ENCODE measurements at regions not wholly inside any gene's neighbourhood (a gene's known extent, or its start where the extent isn't known, plus 50 kb on each side); places are given as distances from the start of the nearest gene placed in this dataset.

DNA sequence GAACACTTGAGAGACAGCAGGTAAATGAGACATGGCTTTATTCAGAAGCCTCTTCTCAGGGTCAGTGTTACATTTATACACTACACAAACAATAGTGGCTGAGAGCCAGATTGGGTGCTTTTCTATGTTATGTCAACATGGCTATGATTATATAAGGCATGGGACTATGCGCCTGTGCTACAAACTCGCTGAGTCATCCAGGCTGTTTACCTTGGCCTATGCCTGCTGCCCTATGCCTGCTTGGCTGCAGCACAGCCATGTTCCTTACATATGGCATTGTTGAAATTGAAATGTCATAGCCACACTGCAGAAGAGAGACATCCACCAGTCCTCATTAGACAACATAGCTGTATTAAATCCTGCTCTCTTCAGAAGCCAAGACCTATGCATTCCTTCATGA, 236.3 kb upstream of the NWD2 start:
- DNase-seq (ENCODE audit: low read depth in 6 of 9, low spot score in 9 of 9): no peak
- Histone ChIP-seq H3K4me1 (ENCODE audit: control insufficient read depth in 2 of 2, insufficient read depth in 2 of 2, low read length in 2 of 2) (no peaks in the 10 kb centered on the region), H3K4me3 (ENCODE audit: low read length in 2 of 2) (no peak overlapping the region), H3K9me3 (ENCODE audit: control insufficient read depth in 2 of 2, insufficient read depth in 1 of 2, low read length in 1 of 2) (peaks cover 0 to 9% of the 10 kb centered on the region in 2 donors), H3K27me3 (ENCODE audit: control insufficient read depth in 2 of 2, insufficient read depth in 1 of 2, low read length in 1 of 2) (no peaks in the 10 kb centered on the region), H3K36me3 (ENCODE audit: control insufficient read depth in 2 of 2, insufficient read depth in 2 of 2, low read length in 1 of 2) (no peaks in the 10 kb centered on the region), H3K27ac (ENCODE audit: low read depth in 1 of 2, low read length in 1 of 2) (no peak overlapping the region)
- WGBS: 67% methylated on average over 2 of the region's 2 CpGs

DNA sequence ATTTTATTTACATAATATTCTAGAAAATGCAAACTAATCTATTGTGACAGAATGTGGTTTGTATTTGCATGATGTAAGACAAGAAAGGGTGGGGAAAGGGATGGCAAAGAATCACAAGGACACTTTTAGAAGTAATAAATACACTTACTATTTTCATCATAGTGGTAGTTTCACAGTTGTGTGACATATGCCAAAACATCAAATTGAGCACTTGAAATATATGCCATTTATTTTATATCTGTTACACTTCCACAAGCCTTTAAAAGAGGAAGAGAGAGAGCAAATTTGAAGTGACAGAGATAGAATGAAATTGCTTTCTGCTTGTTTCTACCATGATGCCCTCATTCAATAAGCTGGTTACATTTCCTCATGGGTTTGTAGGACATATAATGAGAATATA, 230.0 kb upstream of the NWD2 start:
- no peak for DNase-seq (ENCODE audit: low read depth in 6 of 9, low spot score in 9 of 9)
- no peak overlapping the region for H3K27ac ChIP-seq (ENCODE audit: low read depth in 1 of 2, low read length in 1 of 2)
- H3K36me3 ChIP-seq (ENCODE audit: control insufficient read depth in 2 of 2, insufficient read depth in 2 of 2, low read length in 1 of 2): no peaks in the 10 kb centered on the region
- H3K27me3 ChIP-seq (ENCODE audit: control insufficient read depth in 2 of 2, insufficient read depth in 1 of 2, low read length in 1 of 2): no peaks in the 10 kb centered on the region
- H3K4me3 ChIP-seq (ENCODE audit: low read length in 2 of 2): no peak overlapping the region
- no peaks in the 10 kb centered on the region for H3K4me1 ChIP-seq (ENCODE audit: control insufficient read depth in 2 of 2, insufficient read depth in 2 of 2, low read length in 2 of 2)
- H3K9me3 ChIP-seq (ENCODE audit: control insufficient read depth in 2 of 2, insufficient read depth in 1 of 2, low read length in 1 of 2): no peaks in the 10 kb centered on the region

DNA sequence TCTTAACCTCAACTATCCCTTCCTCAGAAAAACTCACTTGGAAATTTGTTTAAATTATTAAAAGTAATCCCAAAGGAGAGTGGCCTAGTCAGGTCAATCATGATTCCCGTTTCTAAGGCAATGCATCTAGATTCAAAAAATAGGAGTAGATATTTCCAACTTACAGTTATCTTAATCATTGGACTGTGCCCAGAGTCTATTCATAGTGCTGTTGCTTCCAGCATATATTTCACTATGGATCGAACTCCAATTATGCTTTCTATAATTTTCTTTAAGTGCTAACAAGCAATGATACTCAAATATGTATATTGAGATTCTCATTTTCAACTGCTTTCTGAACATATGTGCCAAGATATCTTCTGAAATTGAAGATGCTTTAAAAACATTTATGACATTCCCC, 229.2 kb upstream of the NWD2 start:
- Histone ChIP-seq H3K36me3 (ENCODE audit: control insufficient read depth in 2 of 2, insufficient read depth in 2 of 2, low read length in 1 of 2) (no peaks in the 10 kb centered on the region), H3K9me3 (ENCODE audit: control insufficient read depth in 2 of 2, insufficient read depth in 1 of 2, low read length in 1 of 2) (no peaks in the 10 kb centered on the region), H3K27ac (ENCODE audit: low read depth in 1 of 2, low read length in 1 of 2) (no peak overlapping the region), H3K4me3 (ENCODE audit: low read length in 2 of 2) (no peak overlapping the region), H3K27me3 (ENCODE audit: control insufficient read depth in 2 of 2, insufficient read depth in 1 of 2, low read length in 1 of 2) (no peaks in the 10 kb centered on the region), H3K4me1 (ENCODE audit: control insufficient read depth in 2 of 2, insufficient read depth in 2 of 2, low read length in 2 of 2) (no peaks in the 10 kb centered on the region)
- 91% methylated on average over 2 of the region's 2 CpGs for WGBS
- DNase-seq (ENCODE audit: low read depth in 6 of 9, low spot score in 9 of 9): no peak

DNA sequence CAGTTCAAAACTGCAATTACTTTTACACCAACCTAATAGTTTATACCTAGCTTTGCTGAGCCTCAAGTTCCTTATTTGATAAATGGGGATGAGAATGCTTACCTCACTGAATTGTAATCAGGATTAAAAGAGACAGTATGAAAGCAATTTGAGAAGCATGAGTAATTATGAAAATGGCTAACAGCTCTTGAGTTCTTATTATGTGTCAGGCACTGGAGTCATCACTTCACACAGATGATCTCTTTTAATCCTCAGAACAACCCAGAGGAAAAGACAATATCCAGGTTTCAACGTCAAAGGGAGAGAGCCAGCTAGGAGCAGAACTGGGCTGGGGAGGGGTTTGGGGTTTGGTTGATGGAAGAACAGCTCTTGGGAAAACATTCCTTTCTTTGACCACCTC, 221.0 kb upstream of the NWD2 start:
- no peak for DNase-seq (ENCODE audit: low read depth in 6 of 9, low spot score in 9 of 9)
- H3K36me3 ChIP-seq (ENCODE audit: control insufficient read depth in 2 of 2, insufficient read depth in 2 of 2, low read length in 1 of 2): no peaks in the 10 kb centered on the region
- WGBS: 89% methylated on average over 1 of the region's 1 CpG
- H3K4me1 ChIP-seq (ENCODE audit: control insufficient read depth in 2 of 2, insufficient read depth in 2 of 2, low read length in 2 of 2): no peaks in the 10 kb centered on the region
- H3K27ac ChIP-seq (ENCODE audit: low read depth in 1 of 2, low read length in 1 of 2): no peak overlapping the region
- H3K27me3 ChIP-seq (ENCODE audit: control insufficient read depth in 2 of 2, insufficient read depth in 1 of 2, low read length in 1 of 2): no peaks in the 10 kb centered on the region
- no peak overlapping the region for H3K4me3 ChIP-seq (ENCODE audit: low read length in 2 of 2)
- H3K9me3 ChIP-seq (ENCODE audit: control insufficient read depth in 2 of 2, insufficient read depth in 1 of 2, low read length in 1 of 2): no peaks in the 10 kb centered on the region

DNA sequence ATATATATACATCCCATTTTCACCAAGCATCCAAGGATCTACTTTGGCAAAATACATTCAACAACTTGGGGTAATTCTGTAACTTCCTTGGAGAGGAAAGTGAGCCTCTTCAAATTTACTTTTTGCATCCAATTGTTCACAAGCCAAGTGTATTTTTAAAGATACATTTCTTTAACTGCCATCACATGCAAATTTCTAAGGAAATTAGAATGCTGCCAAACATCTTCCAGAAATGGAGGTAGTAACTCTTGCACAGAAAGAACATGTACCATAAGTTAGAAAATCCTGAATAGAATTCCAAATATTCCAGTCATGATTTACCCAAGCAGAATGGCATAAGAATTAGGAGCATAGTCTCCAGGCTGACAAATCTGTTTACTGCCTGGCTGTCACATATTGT, 220.5 kb upstream of the NWD2 start:
- no peaks in the 10 kb centered on the region for H3K9me3 ChIP-seq (ENCODE audit: control insufficient read depth in 2 of 2, insufficient read depth in 1 of 2, low read length in 1 of 2)
- no peak overlapping the region for H3K27ac ChIP-seq (ENCODE audit: low read depth in 1 of 2, low read length in 1 of 2)
- H3K4me1 ChIP-seq (ENCODE audit: control insufficient read depth in 2 of 2, insufficient read depth in 2 of 2, low read length in 2 of 2): no peaks in the 10 kb centered on the region
- no peak for DNase-seq (ENCODE audit: low read depth in 6 of 9, low spot score in 9 of 9)
- H3K36me3 ChIP-seq (ENCODE audit: control insufficient read depth in 2 of 2, insufficient read depth in 2 of 2, low read length in 1 of 2): no peaks in the 10 kb centered on the region
- H3K27me3 ChIP-seq (ENCODE audit: control insufficient read depth in 2 of 2, insufficient read depth in 1 of 2, low read length in 1 of 2): no peaks in the 10 kb centered on the region
- H3K4me3 ChIP-seq (ENCODE audit: low read length in 2 of 2): no peak overlapping the region

DNA sequence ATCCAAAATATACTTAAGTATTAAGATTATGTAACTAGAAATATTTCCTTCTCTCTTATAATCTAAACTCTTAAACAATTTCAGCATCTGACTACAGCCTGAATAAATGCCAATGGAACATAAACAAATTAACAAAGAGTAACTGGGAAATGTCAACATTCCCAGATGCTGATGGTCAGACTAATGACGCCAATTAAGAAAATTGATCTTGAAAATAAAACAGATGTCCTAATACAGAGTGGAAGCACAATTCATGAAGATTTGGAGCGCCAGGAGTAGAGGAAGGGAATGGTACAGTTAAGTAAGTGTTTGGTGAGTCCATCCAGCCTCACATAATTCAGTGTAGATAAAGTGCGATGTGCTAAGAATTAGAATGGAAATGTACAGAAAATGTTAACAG, 203.7 kb upstream of the NWD2 start:
- Histone ChIP-seq H3K4me1 (ENCODE audit: control insufficient read depth in 2 of 2, insufficient read depth in 2 of 2, low read length in 2 of 2) (no peaks in the 10 kb centered on the region), H3K9me3 (ENCODE audit: control insufficient read depth in 2 of 2, insufficient read depth in 1 of 2, low read length in 1 of 2) (no peaks in the 10 kb centered on the region), H3K36me3 (ENCODE audit: control insufficient read depth in 2 of 2, insufficient read depth in 2 of 2, low read length in 1 of 2) (no peaks in the 10 kb centered on the region), H3K4me3 (ENCODE audit: low read length in 2 of 2) (no peak overlapping the region), H3K27me3 (ENCODE audit: control insufficient read depth in 2 of 2, insufficient read depth in 1 of 2, low read length in 1 of 2) (no peaks in the 10 kb centered on the region), H3K27ac (ENCODE audit: low read depth in 1 of 2, low read length in 1 of 2) (no peak overlapping the region)
- DNase-seq (ENCODE audit: low read depth in 6 of 9, low spot score in 9 of 9): no peak
- 95% methylated on average over 3 of the region's 3 CpGs for WGBS

DNA sequence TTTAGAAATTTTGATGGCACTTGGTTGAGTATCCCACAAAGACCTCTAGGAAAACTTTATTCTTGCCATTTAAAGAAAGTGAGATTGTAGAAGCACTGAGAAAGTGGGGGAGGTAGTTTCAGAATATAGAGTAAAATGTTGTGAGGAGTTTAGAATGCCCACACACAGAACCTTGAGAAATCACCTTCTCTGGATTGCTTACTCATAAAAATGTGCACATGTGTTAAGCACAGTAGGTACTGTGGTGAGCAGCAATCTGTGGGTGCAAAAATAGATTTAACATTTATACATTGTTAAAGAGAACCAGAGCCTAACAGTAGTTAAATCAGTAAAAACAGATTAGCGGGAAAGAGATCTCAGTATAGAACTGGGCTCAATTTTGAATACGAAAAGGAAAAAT, 201.2 kb upstream of the NWD2 start:
- Histone ChIP-seq H3K9me3 (ENCODE audit: control insufficient read depth in 2 of 2, insufficient read depth in 1 of 2, low read length in 1 of 2) (no peaks in the 10 kb centered on the region), H3K27ac (ENCODE audit: low read depth in 1 of 2, low read length in 1 of 2) (no peak overlapping the region), H3K27me3 (ENCODE audit: control insufficient read depth in 2 of 2, insufficient read depth in 1 of 2, low read length in 1 of 2) (no peaks in the 10 kb centered on the region), H3K36me3 (ENCODE audit: control insufficient read depth in 2 of 2, insufficient read depth in 2 of 2, low read length in 1 of 2) (no peaks in the 10 kb centered on the region), H3K4me1 (ENCODE audit: control insufficient read depth in 2 of 2, insufficient read depth in 2 of 2, low read length in 2 of 2) (no peaks in the 10 kb centered on the region), H3K4me3 (ENCODE audit: low read length in 2 of 2) (no peak overlapping the region)
- 98% methylated on average over 2 of the region's 2 CpGs for WGBS
- no peak for DNase-seq (ENCODE audit: low read depth in 6 of 9, low spot score in 9 of 9)

DNA sequence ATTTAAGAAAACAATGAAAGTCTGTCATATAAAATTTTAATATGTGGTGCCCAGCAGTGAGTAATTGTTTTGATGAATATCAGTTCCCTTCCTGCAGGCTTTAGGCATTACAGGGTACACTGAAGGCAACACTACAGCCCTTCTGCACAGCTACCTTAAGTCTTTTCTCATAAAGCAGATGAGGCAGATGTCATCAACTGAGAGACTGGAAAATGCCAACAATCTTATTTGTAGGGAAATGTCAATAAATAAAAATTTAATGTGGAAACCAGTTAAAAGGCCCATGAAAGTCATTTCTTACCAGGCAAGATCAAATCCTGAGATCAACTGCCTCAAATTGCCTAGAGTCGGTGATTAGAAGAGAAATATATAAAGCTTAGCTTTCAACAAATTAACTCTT, 193.4 kb upstream of the NWD2 start:
- DNase-seq (ENCODE audit: low read depth in 6 of 9, low spot score in 9 of 9): no peak
- no peaks in the 10 kb centered on the region for H3K4me1 ChIP-seq (ENCODE audit: control insufficient read depth in 2 of 2, insufficient read depth in 2 of 2, low read length in 2 of 2)
- H3K27me3 ChIP-seq (ENCODE audit: control insufficient read depth in 2 of 2, insufficient read depth in 1 of 2, low read length in 1 of 2): no peaks in the 10 kb centered on the region
- no peak overlapping the region for H3K27ac ChIP-seq (ENCODE audit: low read depth in 1 of 2, low read length in 1 of 2)
- H3K4me3 ChIP-seq (ENCODE audit: low read length in 2 of 2): no peak overlapping the region
- H3K9me3 ChIP-seq (ENCODE audit: control insufficient read depth in 2 of 2, insufficient read depth in 1 of 2, low read length in 1 of 2): no peaks in the 10 kb centered on the region
- 91% methylated on average over 1 of the region's 1 CpG for WGBS
- no peaks in the 10 kb centered on the region for H3K36me3 ChIP-seq (ENCODE audit: control insufficient read depth in 2 of 2, insufficient read depth in 2 of 2, low read length in 1 of 2)

DNA sequence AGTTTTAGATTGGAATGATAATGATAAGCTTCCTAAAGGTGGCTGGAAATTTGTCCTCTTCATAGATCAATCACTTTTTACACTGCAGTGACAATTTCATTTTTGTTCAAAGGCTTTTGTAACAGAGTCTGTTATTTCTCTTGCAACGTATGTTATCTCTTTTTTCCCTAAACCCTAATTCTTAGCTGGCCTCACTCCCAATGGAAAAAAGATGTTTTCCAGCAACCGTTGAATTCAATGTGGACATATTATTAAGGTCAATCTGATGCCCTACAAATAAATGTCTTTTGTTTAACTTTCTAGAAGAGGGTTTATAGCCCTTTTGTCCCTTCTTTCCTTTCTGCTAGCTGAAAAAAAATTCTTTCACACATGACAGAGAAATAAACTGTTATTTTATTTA, 192.7 kb upstream of the NWD2 start:
- H3K36me3 ChIP-seq (ENCODE audit: control insufficient read depth in 2 of 2, insufficient read depth in 2 of 2, low read length in 1 of 2): no peaks in the 10 kb centered on the region
- WGBS: 66% methylated on average over 2 of the region's 2 CpGs
- no peaks in the 10 kb centered on the region for H3K9me3 ChIP-seq (ENCODE audit: control insufficient read depth in 2 of 2, insufficient read depth in 1 of 2, low read length in 1 of 2)
- no peak overlapping the region for H3K4me3 ChIP-seq (ENCODE audit: low read length in 2 of 2)
- no peaks in the 10 kb centered on the region for H3K4me1 ChIP-seq (ENCODE audit: control insufficient read depth in 2 of 2, insufficient read depth in 2 of 2, low read length in 2 of 2)
- no peak overlapping the region for H3K27ac ChIP-seq (ENCODE audit: low read depth in 1 of 2, low read length in 1 of 2)
- DNase-seq (ENCODE audit: low read depth in 6 of 9, low spot score in 9 of 9): no peak
- no peaks in the 10 kb centered on the region for H3K27me3 ChIP-seq (ENCODE audit: control insufficient read depth in 2 of 2, insufficient read depth in 1 of 2, low read length in 1 of 2)

DNA sequence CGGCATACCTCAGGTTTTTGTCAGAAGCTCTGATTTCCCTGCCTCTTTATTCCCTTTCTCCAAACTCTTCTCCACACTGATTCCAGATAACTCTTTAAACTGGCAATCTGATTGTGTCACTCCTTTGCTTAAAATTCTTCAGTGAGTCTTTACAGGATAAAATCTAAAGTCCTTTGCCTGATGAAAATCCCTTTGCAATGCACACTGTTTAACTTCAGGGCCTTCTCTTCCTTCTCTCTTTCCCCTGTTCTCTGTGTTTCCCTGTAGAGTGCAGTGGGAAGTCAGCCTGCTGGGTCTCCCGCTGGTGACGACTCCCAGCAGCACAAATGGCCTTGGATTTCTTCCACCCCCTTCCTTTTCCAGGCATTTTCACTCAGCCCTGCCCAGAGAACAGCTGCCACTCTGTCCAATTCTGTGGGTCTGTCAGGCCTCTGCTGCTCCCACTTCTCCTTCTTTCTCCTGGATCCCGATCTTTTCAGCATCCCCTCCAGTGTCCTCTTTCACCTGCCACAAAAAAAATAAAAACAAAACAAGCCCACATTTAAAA, 189.9 kb upstream of the NWD2 start:
- H3K36me3 ChIP-seq (ENCODE audit: control insufficient read depth in 2 of 2, insufficient read depth in 2 of 2, low read length in 1 of 2): no peaks in the 10 kb centered on the region
- 40% methylated on average over 4 of the region's 4 CpGs for WGBS
- no peaks in the 10 kb centered on the region for H3K27me3 ChIP-seq (ENCODE audit: control insufficient read depth in 2 of 2, insufficient read depth in 1 of 2, low read length in 1 of 2)
- H3K27ac ChIP-seq (ENCODE audit: low read depth in 1 of 2, low read length in 1 of 2): no peak overlapping the region
- H3K4me3 ChIP-seq (ENCODE audit: low read length in 2 of 2): no peak overlapping the region
- no peak for DNase-seq (ENCODE audit: low read depth in 6 of 9, low spot score in 9 of 9)
- no peaks in the 10 kb centered on the region for H3K9me3 ChIP-seq (ENCODE audit: control insufficient read depth in 2 of 2, insufficient read depth in 1 of 2, low read length in 1 of 2)
- no peaks in the 10 kb centered on the region for H3K4me1 ChIP-seq (ENCODE audit: control insufficient read depth in 2 of 2, insufficient read depth in 2 of 2, low read length in 2 of 2)
